Dedifferentiated amniotic fluid mesenchymal stem cell (primary cell): ENCODE measurements at regions not wholly inside any gene's neighbourhood (a gene's known extent, or its start where the extent isn't known, plus 50 kb on each side); places are given as distances from the start of the nearest gene placed in this dataset.
A peak's percentile ranks its signal among the peaks of the same experiment; 100 is the strongest.

ENCODE experiments used
- DNase-seq: peaks from one replicate; pipeline ENCODE4 v3.0.0-alpha.2; 2016; ENCODE audit errors: extremely low spot score

DNA sequence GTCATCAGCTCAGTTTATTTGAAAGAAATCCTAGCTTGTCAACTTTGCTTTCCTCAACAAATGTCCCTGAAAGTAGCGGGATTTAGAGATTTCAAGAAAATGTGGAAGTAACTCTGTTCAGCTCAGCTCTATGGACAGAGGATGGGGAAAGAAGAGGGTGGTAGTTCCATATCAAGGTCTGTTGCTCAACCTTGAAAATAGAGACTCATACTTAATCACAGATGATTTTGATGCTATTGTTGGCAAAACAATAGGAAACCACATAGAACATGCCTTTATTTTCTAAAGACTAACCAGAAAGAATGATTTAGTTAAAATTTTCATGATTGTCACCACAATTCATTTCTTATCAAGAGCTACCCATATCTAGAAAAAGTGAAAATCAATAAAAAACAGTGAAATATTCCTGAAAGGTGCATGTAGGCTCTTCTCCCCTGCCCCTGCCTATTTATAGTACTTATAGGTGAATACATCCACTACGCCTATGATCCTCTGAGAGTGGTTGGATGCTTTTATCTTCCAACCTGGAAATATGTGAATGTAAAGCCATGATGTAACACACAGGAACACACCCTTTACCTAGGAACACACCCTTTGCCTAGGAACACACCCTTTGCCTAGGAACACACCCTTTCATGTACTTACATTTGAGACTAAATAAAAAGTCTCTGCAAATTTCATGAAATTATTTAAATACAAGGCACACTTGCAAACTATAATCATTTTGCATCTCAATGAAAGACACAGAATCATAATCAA is 65.8 kb downstream of the ETAA1 start:
- DNase-seq, result no peak

DNA sequence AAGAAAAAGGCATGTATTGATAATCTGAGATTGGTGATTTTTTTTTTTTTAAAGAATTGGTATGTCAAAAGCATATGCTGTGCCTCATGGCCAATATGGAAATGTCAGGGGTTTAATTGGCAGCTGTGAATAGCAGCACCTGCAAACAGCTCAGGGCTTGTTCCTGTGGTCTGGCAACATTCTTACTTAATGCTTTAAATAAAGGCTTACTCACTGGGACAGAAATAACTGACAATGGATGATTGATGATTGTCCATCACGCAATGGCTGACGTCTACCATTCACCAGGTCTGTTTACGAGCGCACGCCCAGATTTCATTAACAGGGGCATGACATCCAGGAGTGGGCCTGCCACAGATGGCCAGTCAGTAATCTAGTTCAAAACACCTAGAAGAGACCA is 66.7 kb downstream of the ETAA1 start:
- no peak for DNase-seq

DNA sequence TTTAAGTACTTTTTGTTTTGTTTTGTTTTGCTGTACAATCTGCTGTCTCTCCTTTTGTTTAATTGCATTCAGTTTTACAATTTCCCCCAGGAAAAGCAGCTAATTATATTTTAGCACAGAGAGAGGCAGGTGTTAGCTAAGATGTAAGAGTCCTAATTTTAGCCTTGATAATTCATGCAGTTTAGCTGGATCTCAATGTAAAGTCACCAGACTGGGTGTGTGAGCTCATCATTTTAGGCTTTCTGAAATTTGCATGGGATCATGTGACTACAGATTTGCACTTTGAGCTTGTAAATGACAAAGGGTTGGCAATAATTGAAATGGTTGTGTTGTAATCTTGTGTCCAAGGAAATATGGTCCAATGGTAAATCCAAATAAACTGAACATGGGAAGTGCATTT is 68.5 kb downstream of the ETAA1 start:
- DNase-seq, result no peak

DNA sequence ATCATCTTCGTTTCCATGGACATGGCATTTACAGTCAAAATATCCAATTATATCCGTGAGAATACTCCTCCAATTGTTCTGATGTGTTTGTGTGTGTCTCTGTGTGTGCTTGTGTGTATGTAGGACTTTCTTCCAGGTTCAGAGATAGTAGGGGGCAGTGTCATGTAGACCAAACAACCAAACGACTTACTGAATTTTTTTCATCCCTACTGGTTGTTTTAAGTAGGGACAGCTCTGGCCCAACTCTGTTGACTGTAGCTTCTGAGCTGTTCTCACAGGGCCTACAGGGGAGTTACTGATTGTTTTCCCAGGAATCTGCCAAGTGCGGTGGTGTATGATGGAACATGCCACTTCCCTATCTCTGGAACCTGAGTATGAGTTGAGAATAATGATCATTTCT is 69.6 kb downstream of the ETAA1 start:
- DNase-seq, result no peak

DNA sequence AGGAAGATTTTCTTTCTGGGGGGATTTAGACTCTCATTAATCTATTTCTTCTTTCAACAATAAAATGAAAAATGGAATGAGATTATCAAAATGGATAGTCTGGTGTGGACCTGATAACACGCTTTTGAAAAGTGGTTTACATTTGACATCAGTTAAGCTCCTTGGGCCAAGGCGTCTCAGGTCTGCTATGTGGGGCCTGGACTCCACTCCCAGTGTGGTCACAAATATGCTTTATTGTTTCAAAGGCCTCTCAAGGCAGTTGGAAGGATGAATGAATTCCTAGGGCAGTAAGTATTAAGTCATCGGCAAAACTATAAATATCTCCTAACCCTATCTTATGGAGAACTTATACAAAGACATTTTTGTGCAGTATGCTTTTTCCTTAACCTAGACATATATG is 74.5 kb downstream of the ETAA1 start:
- DNase-seq, result no peak

DNA sequence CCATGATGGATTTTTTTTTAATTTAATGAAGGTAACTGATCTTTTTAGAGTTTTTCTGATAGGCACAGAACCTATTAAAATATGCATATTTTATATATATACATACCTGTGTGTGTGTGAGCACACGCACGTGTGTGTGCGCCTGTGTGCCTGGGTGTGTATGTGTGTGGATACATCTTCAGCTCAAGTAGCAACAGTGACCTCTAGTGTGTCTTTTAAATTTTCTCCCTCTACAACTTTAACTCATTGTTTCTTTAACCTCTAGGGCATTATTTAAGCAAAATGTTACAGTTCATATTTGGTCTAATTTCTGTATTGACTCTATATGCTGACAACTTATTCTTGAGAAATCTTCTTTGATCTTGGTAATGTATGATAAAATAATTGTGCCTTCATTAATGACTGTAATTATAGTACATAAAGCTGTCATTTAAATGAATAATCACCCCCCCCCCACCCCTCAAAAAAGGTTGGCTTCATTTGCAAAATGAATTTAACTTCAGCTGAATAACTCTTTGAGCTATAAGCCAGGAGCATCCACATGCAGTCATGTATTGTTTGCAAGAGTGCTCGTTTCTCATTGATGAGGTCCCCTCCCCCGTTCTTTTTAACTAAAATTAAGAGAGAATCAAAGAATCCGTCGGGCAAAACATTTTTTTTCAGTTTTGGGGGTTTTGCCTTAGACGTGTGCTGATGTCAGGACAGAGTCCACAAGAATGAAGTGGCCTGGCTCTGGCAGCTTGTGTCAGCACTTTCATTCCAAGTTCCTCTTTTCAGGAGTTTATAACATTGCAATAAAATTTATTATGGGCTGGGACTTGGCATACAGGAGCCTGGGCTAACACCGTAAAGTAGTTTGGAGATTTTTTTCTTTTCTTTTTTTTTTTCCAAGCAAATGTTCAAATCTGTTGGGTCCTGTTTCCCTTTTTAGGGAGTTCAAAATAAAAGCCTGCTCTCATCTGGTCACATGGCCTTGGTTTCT is 80.0 kb downstream of the ETAA1 start:
- DNase-seq, result peak; percentile 43

DNA sequence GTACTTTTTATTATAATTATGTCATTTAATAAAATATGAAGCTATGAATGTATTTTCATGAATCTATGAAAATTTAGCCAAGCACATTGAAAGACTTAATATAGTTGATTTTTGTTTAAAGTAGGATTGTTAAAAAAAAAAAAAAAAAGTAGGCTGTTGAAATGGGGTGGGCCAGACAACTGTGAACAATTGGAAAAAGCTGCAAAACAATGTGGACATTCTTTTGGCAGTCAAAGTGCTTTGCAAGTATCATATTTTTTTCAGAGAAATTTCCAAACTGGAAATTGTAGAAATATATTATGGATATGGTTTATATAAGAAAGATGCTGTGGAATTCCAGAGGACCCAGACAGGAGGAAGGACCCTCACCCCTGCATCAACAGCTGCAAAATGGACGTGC is 82.1 kb downstream of the ETAA1 start:
- DNase-seq, result no peak

DNA sequence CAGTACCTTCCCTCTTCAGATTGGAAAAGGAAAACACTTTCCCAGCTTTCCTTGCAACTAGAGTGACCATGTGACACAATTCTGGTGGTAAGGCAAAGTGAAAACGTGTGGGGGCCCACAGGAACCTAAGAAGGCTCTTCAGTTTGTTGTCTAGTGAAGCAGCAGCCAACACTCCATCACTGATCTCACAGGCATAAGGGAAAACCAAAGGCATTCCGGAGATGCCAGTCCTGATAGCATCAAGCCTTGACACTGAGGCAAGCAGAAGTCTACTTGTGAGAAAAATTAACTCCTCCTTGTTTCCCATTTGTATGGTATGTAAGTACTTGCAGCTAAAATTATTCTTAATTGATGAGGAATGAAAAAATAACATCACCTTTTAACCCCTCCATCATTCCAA is 88.3 kb downstream of the ETAA1 start:
- DNase-seq, result no peak

DNA sequence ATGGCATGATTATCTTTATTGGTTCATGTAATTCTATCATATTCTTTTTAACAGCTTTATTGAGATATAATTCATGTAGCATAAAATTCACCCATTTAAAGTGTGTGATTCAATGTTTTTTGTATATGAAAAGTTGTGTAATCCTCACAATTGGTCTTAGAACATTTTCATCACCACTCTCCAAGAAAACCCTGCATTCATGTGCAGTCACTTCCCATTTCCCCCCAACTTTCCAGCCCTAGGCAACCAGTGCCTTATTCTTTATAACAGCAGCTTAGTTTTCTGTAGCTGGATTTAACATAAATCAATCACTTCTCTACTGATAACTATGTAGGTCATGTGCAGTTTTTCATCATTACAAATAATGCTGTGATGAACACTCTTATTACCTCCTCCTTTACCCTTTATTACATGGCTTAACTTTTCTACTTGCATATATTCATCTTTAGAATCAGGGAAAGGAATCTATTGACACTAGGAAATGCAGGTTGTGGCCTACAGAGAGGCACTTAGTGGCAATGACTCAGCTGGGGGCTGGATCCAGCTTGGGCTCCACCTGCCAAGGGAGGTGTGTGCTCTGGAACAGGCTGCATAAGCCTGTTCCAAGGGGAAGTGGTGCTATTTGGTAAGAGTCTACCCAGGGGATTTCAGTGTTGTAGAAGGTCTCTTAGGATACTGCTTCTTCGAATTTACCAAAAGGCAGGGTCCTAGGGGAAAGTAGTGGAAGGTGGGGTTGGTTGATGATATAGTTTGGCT is 89.1 kb downstream of the ETAA1 start:
- no peak for DNase-seq

DNA sequence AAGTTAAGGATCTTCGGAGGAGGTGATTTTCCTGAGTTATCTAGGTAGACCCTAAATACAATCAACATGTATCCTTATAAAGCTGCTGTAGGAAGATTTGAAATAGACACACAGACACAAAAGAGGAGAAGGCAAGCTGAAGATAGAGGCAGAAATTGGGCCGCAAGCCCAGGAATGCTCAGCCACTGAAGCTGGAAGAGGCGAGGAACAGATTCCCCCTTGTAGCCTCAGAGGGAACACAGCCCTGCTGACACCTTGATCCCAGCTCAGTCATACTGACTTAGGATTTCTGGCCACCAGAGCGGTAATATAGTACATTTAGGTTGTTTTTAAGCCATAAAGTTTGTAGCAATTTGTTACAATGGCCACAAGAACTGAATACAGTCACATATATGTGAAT is 90.9 kb downstream of the ETAA1 start:
- no peak for DNase-seq

DNA sequence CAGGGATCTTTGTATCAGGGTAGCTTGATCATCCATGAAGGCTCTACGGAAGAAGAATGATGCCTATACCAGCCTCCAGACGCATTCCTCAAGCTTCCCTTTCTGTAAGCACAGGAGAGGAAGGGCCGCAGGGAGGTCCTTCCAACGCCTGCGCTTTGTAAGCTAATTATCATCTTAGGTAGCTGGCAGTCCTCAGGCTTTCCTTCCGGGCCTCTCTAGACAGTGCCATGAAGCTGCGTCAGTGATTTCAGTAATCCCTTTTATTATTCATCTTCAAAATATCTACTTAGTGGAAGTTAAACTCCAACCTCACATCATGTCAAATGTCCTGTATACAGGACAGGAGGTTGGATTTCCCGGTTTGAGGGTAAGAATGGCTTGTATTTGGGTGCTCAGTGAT is 92.3 kb downstream of the ETAA1 start:
- no peak for DNase-seq

DNA sequence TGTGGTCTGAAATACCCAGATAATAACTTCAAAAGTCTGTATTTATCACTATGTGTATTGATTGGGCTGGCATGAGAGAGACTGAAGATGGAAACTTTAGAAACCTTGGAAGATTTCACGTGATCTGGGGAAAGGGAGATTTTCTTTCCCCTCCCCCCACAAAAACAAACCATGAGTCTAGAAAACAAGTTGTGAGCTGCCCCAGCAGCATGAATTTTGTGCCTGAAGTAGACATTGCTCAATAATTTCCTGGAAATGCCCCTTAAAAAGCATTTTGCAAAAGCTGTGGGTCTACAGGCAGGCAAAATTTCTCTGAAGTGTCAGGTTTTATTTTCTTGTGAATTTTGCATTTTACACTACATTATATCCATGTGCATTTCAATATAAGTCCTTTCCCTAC is 101.8 kb downstream of the ETAA1 start:
- DNase-seq, result no peak

DNA sequence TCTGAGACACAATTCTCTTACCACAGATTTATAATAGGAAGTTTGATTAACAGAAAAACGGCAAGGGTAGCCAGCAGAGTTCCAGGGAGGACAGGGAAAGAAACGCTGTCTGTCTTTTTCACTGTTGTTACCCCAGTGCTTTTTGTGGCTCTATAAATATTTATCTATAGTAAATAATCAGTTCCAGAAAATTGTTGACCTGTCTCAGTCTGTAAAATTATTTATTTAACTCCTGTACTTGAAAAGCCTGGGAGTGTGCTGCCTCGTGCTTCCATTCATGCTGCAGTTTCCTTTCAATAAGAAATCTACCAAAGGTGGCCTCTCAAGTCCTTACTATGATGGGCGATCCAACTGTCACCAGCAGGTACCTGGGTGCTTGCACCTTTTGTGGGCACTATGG is 102.9 kb downstream of the ETAA1 start:
- DNase-seq, result no peak

DNA sequence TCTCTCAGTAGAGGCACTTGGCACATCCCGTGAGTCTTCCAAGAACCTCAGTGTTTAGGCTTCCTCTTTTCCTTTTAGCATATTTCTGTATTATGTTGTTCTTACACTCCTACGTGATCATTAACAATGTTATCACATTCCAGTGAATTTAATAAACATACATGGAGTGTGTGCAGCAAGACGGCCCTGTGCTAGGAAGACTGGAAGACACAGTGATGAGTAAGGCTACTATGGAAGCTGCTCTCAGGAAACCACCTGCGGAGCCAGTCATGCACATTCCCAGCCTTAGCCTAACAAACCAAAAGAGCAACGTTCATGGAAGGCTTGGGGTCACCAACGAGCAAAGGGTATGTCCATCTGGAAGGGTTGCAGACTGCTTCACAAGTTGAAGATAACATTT is 103.4 kb downstream of the ETAA1 start:
- DNase-seq, result no peak

DNA sequence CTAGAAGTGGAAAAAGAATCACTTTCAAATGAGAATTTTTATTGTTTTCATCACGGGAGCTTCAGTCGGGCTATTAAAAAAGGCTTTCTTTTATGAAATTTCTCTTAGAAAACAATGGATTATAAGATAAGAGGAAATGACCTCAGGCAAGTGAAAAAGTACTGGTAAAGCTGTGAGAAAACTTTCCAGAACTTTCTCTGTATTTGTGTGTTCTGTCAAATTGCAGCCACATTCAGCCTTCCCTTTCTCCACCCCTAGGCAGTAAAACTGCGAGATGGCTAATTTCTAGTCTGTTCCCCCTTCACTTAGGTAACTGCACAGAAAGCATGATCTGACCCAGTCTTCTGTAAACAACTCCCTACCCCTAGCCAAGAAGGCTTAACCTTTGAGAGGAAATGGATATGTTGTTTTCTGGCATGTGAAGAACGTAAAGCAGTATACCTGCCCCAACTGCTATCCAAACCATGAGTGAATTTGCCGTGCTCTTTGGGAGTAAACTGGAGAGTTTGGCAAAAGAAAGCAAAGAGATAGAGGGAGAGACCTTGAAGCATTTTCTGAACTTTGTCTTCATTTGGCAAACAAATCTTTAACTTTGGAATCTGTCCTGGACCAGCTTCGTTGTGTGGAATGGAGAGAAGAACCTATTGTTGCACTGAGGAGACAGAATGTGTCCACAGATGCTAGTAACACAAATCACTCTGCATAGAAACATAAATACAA is 105.4 kb downstream of the ETAA1 start:
- no peak for DNase-seq

DNA sequence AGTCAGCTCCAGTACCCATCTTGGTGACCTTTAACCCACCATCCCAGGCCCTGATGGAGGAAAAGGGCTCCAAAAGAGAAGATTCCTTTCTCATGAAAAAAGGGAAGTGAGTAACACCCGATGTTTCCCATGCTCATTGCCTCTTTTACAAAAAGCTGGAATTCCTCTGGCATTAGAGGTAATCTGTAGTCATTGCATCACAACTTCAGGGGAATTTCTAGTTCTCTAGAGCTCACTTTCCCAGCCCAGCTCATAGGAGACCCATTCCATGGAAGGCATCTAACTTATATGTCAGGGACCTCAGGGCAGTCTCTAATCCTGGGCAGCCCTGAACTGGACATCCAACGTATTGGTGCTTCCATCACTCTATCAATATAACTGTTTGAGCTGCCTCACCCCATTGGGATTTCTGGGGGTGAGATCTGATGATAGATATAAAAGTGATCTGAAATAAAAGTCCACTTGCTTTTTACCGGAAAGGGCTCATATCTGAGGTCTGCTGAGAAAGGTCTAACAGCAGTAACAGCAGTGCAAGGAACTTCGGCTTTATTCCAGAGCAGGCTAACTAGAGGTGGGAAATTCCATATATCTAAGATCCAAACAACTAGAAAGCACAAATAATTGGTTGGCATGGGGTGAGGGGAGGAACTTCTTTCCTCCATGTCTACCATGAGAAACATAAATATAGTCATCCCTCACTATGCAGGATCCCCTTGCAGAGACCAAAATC is 106.1 kb downstream of the ETAA1 start:
- peak; percentile 55 for DNase-seq

DNA sequence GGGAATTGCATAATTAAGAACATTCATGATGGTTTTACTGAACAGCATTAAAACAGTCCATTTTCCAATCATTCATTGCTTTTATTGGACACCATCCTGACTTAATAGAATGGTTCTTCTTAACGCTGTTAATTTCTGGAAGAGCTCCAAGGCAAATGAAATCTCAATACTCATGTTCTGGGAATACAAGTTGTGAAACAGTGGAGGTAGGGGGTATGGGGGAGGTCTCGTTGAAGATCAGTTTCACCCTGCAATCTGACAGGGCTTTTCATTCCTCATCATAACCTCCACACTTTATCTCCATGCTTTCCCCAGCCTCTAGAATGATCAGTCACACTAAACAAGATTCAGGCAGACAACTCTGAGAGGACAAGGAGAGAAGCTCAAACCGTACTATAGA is 113.6 kb downstream of the ETAA1 start:
- no peak for DNase-seq

DNA sequence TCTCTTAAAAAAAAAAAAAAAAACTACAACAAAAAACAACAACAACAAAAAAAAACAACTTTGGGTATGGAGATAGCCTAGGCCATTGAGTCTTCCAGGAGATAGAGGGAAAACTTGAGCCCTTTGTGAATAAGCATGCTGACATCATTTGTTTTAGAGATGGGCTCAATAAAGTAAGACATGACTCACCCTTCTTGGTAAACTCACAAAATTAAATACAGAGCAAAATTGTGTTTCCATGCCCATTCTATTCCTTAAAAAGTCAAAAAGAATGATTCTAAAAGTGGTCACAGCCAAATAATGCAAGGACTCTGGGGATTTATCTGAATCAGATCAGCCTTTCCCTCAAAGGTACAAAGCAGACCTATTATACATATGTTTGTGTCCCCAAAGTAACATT is 117.4 kb downstream of the ETAA1 start:
- DNase-seq, result peak; percentile 22

DNA sequence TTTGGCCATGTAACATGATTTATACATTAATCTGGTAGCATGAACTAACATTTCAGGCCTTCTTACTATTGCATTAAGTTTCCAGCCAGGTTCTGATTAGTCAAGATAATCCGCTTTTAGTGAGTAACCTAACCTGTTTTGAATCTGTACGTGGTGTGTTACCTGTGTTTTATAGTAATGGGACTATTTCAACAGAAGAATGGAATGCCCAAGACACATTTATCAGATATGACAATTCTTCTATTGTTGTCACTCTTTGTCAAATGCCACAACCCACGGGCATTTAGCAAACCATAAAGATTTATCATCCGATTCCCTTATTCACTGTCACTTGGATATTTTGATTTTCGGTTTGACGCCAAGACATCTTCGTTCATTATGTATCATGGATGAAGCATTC is 117.9 kb downstream of the ETAA1 start:
- no peak for DNase-seq

DNA sequence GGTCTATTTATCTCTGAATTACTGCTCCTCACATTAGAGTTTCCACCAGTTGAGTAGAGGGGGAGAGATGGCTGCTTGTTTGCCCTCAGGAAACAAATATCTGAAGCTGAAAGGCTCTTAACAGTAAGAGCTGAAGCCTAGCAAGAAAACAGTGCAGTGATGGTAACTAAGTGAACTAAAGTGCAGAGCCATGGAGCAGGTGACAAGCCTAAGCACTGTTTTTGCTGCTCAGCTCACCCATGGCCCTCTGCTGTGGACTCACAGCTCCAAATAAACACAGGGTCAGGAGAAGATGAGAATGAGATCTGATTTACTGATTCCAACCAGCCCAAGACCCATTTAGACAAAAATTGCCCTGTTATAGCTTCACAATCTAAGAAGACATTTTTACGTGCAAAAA is 118.4 kb downstream of the ETAA1 start:
- no peak for DNase-seq

DNA sequence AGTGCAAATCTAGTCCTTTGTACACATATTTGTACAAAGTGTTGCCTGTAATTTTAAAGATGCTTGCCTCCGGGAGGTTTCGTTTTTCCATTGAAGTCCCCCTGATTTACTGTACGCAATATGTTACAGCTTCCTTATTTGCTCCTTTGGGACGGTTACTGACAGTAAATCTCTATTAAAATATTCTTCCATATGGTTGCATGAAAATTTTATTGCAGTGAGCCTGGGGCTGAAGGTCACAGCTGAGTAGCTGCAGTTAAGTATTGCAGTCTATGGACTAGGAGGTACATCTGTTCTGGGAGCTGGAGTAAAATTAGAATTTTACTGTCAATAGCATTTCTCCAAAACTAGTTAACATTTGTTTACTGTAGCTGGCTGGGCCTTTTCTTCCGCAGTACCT is 119.2 kb downstream of the ETAA1 start:
- DNase-seq, result no peak
